GM12878 (cell line): ENCODE measurements at regions not wholly inside any gene's neighbourhood (a gene's known extent, or its start where the extent isn't known, plus 50 kb on each side); places are given as distances from the start of the nearest gene placed in this dataset.
"Not testable (repeated sequence)": the region's sequence is repeated elsewhere in the genome, so short reads cannot be mapped to it uniquely, and the experiment has no call there.

Experiments
- ATAC-seq: fragments of 200-7000 bp; cut with Tn5 transposase; 3 replicates; pipeline ENCODE4 v1.9.1; 2020; ENCODE audit warnings: mild to moderate bottlenecking, moderate library complexity
- BruUV-seq: library from RNA; stranded (reverse); fragments of 400-500 nt; replicated peaks from 2 replicates; lab custom pipeline; 2021; lab: Mats Ljungman, UMichigan
- CTCF ChIA-PET: fragments of 300-600 bp; sonication (Branson Sonifier 250); formaldehyde crosslinking; extraction: SDS; loops from one replicate; lab custom pipeline; 2021; ENCODE audit warnings: inconsistent platforms; lab: Yijun Ruan, JAX
- POLR2A ChIA-PET: fragments of 350-600 bp; formaldehyde crosslinking; extraction: SDS; loops from one replicate; lab custom pipeline; 2021; ENCODE audit warnings: inconsistent platforms; lab: Charles Lee
- RAD21 ChIA-PET: fragments of 300-600 bp; sonication (Branson Sonifier 250); formaldehyde crosslinking; loops from one replicate; lab custom pipeline; 2023; ENCODE audit warnings: antibody characterized with exemption; ENCODE audit not compliant: unreplicated experiment; lab: Charles Lee
- SMC1A ChIA-PET: fragments of 300-600 bp; sonication (Branson Sonifier 250); formaldehyde crosslinking; loops from one replicate; lab custom pipeline; 2023; ENCODE audit not compliant: unreplicated experiment, uncharacterized antibody; lab: Charles Lee
- DNase-seq: peaks from one replicate; pipeline ENCODE4 v3.0.0-alpha.2; 2011; ENCODE audit warnings: low read depth, low spot score
- FAIRE-seq: peaks from 3 replicates; lab custom pipeline; 2011; peaks lifted over from hg19 to GRCh38; lab: Jason Lieb, UNC
- H2AFZ ChIP-seq: 2 replicates; pipeline ENCODE4 v1.6.0; 2011; ENCODE audit warnings: low read depth, low read length, control low read depth; ENCODE audit not compliant: control insufficient read depth
- H3K27ac ChIP-seq: 2 replicates; pipeline ENCODE4 v1.5.1; 2011; ENCODE audit warnings: control low read depth; ENCODE audit not compliant: control insufficient read depth, insufficient read depth
- H3K27me3 ChIP-seq, 2 experiments: replicated peaks in 1 of 2; 2 replicates each; pipeline versions ENCODE4 v1.6.0 to v1.6.1; 2011; ENCODE audit warnings: low read length in 1 of 2; ENCODE audit not compliant: control insufficient read depth in 2 of 2, insufficient read depth in 2 of 2
- H3K36me3 ChIP-seq, 2 experiments: 2 replicates each; pipeline ENCODE4 v1.5.1; 2011; ENCODE audit warnings: low read length in 1 of 2; ENCODE audit not compliant: control insufficient read depth in 2 of 2, insufficient read depth in 2 of 2
- H3K4me1 ChIP-seq: 2 replicates; pipeline ENCODE4 v1.6.1; 2011; ENCODE audit warnings: mild to moderate bottlenecking, low read length, moderate library complexity, mixed read lengths; ENCODE audit not compliant: control insufficient read depth, insufficient read depth
- H3K4me2 ChIP-seq: 2 replicates; pipeline ENCODE4 v1.6.0; 2011; ENCODE audit warnings: control low read depth; ENCODE audit not compliant: control insufficient read depth, insufficient read depth
- H3K4me3 ChIP-seq: fragments of 200-600 bp; sonication (generic); 2 replicates; pipeline ENCODE4 v1.5.1; 2016
- H3K79me2 ChIP-seq: 2 replicates; pipeline ENCODE4 v1.6.0; 2011; ENCODE audit warnings: low read length; ENCODE audit not compliant: control insufficient read depth, insufficient read depth
- H3K9ac ChIP-seq: 2 replicates; pipeline ENCODE4 v1.8.0; 2011; ENCODE audit warnings: low read length, control low read depth, mixed read lengths; ENCODE audit not compliant: control insufficient read depth, insufficient read depth
- H3K9me3 ChIP-seq: replicated peaks from 3 replicates; pipeline ENCODE4 v1.5.1; 2011; ENCODE audit warnings: mild to moderate bottlenecking, low read length; ENCODE audit not compliant: control insufficient read depth, insufficient read depth
- H4K20me1 ChIP-seq: 2 replicates; pipeline ENCODE4 v1.6.0; 2011; ENCODE audit not compliant: control insufficient read depth, insufficient read depth
- ETV6 ChIP-seq, 2 experiments: fragments of 450-650 bp in 1 of 2; IDR thresholded peaks in 1 of 2; conservative IDR thresholded peaks in 1 of 2; 2 replicates each; pipeline ENCODE4 v1.6.1; 2014; ENCODE audit warnings: antibody characterized with exemption in 1 of 2, borderline replicate concordance in 1 of 2, low read depth in 1 of 2, mild to moderate bottlenecking in 1 of 2, moderate library complexity in 1 of 2
- HDAC6 ChIP-seq: fragments of 200-600 bp; sonication (generic); IDR thresholded peaks from one replicate; pipeline ENCODE4 v1.8.0; 2017; ENCODE audit warnings: antibody characterized with exemption; ENCODE audit not compliant: unreplicated experiment
- IKZF1 ChIP-seq: fragments of 450-650 bp; conservative IDR thresholded peaks from 2 replicates; pipeline ENCODE4 v1.6.1; 2017; ENCODE audit warnings: antibody characterized with exemption, mild to moderate bottlenecking
- IRF3 ChIP-seq: fragments of 450-650 bp; IDR thresholded peaks from 2 replicates; pipeline ENCODE4 v1.6.1; 2014; ENCODE audit warnings: mild to moderate bottlenecking
- IRF4 ChIP-seq: IDR thresholded peaks from 2 replicates; pipeline ENCODE4 v1.6.1; 2011; ENCODE audit warnings: low read depth, low read length
- NKRF ChIP-seq: fragments of 450-650 bp; conservative IDR thresholded peaks from 2 replicates; pipeline ENCODE4 v1.6.1; 2017; ENCODE audit warnings: mild to moderate bottlenecking, moderate library complexity
- NR2F1 ChIP-seq: fragments of 450-650 bp; conservative IDR thresholded peaks from 2 replicates; pipeline ENCODE4 v1.6.1; 2017; ENCODE audit warnings: mild to moderate bottlenecking
- PML ChIP-seq: IDR thresholded peaks from 2 replicates; pipeline ENCODE4 v1.6.1; 2012; ENCODE audit warnings: low read length, inconsistent platforms
- STAT3 ChIP-seq: IDR thresholded peaks from 2 replicates; pipeline ENCODE4 v1.6.1; 2011; ENCODE audit warnings: low read depth, low read length, improper control_type of control experiment
- WGBS: methylation state at CpG from one replicate; pipeline ENCODE4 v1.1.6; 2016; ENCODE audit warnings: low lambda C conversion rate; ENCODE audit not compliant: insufficient replicate concordance, insufficient coverage; ENCODE audit errors: missing lambda C conversion rate; 5-methylcytosine and 5-hydroxymethylcytosine counted together
- in situ Hi-C: fragments of 300-500 bp; cut with MboI; formaldehyde crosslinking; loops from 9 replicates; pipeline ENCODE4 v1.14.3; 2018; ENCODE audit warnings: mixed read lengths
- intact Hi-C: fragments of 100-400 bp; cut with micrococcal nuclease; formaldehyde crosslinking; loops from one replicate; pipeline ENCODE4 v1.14.2; 2022; ENCODE audit not compliant: unreplicated experiment

GRCh38 chr6:119934816-119935215 is 585.3 kb upstream of the MAN1A1 start (continued):
- TF ChIP-seq IRF3 (no peak), ETV6 (conservative IDR thresholded peaks at IDR 0.05 in 1 of 2, IDR thresholded peaks at IDR 0.05 in 1 of 2; ENCODE audit: borderline replicate concordance in 1 of 2, low read depth in 1 of 2) (no peak), NR2F1 (no peak), IRF4 (no peak), PML (no peak), NKRF (no peak), STAT3 (no peak), HDAC6 (no peak)

- Histone ChIP-seq H3K9me3 (no peaks in the 10 kb centered on the region; the same call in 2 of the 3 replicates), H2AFZ (no peak overlapping the region), H3K27me3 (no peaks in the 10 kb centered on the region), H3K9ac (no peak overlapping the region), H3K27ac (no peak overlapping the region), H3K36me3 (no peaks in the 10 kb centered on the region), H3K4me1 (no peaks in the 10 kb centered on the region), H3K4me2 (no peak overlapping the region), H3K79me2 (no peaks in the 10 kb centered on the region)
- ATAC-seq, result no peak
- in situ Hi-C loops, result no loop called here
- CTCF ChIA-PET, result no interaction called here
- DNase-seq, result no peak
- POLR2A ChIA-PET, result no interaction called here
- RAD21 ChIA-PET, result no interaction called here
- WGBS, result 2% methylated on average over 2 of the region's 2 CpGs
- SMC1A ChIA-PET, result interaction anchor here (1.0 kb wide), 1 partner anchor 28 kb away, joined by 4 read pairs; no protein-coding TSS in a partner anchor
- no peak for FAIRE-seq
- TF ChIP-seq IKZF1, result no peak
- TF ChIP-seq, all 136 proteins: peak for 0
- Histone ChIP-seq H3K4me3 (no peak overlapping the region), H4K20me1 (no peaks in the 10 kb centered on the region)
- no TSS peak for BruUV-seq
- intact Hi-C loops, result no loop called here
Measured at GRCh38 chr6:119929121-119929520, 579.6 kb upstream of the MAN1A1 start.

- CTCF ChIA-PET, H3K27me3 ChIP-seq, intact Hi-C loops, H3K79me2 ChIP-seq, in situ Hi-C loops, POLR2A ChIA-PET, H3K9ac ChIP-seq, H2AFZ ChIP-seq, H3K4me3 ChIP-seq, H3K9me3 ChIP-seq, SMC1A ChIA-PET, H3K4me1 ChIP-seq, H3K4me2 ChIP-seq, H4K20me1 ChIP-seq, BruUV-seq, DNase-seq, H3K27ac ChIP-seq, FAIRE-seq, RAD21 ChIA-PET, ATAC-seq, H3K36me3 ChIP-seq: not testable (repeated sequence)
- 33% methylated on average over 3 of the region's 3 CpGs for WGBS
Measured at GRCh38 chr6:119924888-119925287, 575.3 kb upstream of the MAN1A1 start.
